Heart left ventricle (tissue), 16 donors: ENCODE measurements at regions not wholly inside any gene's neighbourhood (a gene's known extent, or its start where the extent isn't known, plus 50 kb on each side); places are given as distances from the start of the nearest gene placed in this dataset.

Source experiments
- ATAC-seq, 4 donors: fragments of 200-7000 bp; cut with Tn5 transposase; one replicate each; pipeline ENCODE4 v1.9.1; 2020 to 2022; ENCODE audit warnings: moderate library complexity in 4 of 4, mild to moderate bottlenecking in 3 of 4, moderate number of reproducible peaks in 1 of 4
- DNase-seq, 5 donors: peaks; one replicate each; pipeline ENCODE4 v3.0.0-alpha.2; 2020
- H3K27ac ChIP-seq, 12 donors: fragments of 200-600 bp; sonication (generic) in 4 of 12; one replicate each; pipeline versions ENCODE4 v1.5.0 to v1.8.0; 2016 to 2022; ENCODE audit warnings: mild to moderate bottlenecking in 2 of 12
- H3K27me3 ChIP-seq, 9 donors: fragments of 200-600 bp; sonication (generic) in 2 of 9; one replicate each; pipeline versions ENCODE4 v1.5.1 to v1.8.0; 2016 to 2022; ENCODE audit warnings: mild to moderate bottlenecking in 3 of 9
- H3K36me3 ChIP-seq, 9 donors: fragments of 200-600 bp; sonication (generic) in 2 of 9; one replicate each; pipeline versions ENCODE4 v1.5.0 to v1.8.0; 2018 to 2022; ENCODE audit warnings: mild to moderate bottlenecking in 2 of 9
- H3K4me1 ChIP-seq, 12 donors: fragments of 200-600 bp; sonication (generic) in 4 of 12; one replicate each; pipeline versions ENCODE4 v1.5.0 to v1.8.0; 2016 to 2022; ENCODE audit warnings: mild to moderate bottlenecking in 3 of 12
- H3K4me3 ChIP-seq, 12 donors: fragments of 200-600 bp; sonication (generic) in 4 of 12; one replicate each; pipeline versions ENCODE4 v1.5.0 to v1.8.0; 2017 to 2022; ENCODE audit warnings: mild to moderate bottlenecking in 9 of 12, moderate library complexity in 4 of 12
- H3K9me3 ChIP-seq, 12 donors: fragments of 200-600 bp; sonication (generic) in 4 of 12; one replicate each; pipeline versions ENCODE4 v1.5.0 to v1.8.0; 2016 to 2022; ENCODE audit warnings: mild to moderate bottlenecking in 1 of 12
- POLR2A ChIP-seq, 2 donors: fragments of 450-650 bp; IDR thresholded peaks; one replicate each; pipeline ENCODE4 v1.6.1; 2017; ENCODE audit warnings: antibody characterized with exemption in 2 of 2, mild to moderate bottlenecking in 2 of 2, moderate library complexity in 2 of 2
- WGBS, 4 donors: extraction: QIAGEN DNeasy Blood & Tissue Kit in 2 of 4; methylation state at CpG; one replicate each; pipeline versions ENCODE4 v1.1.5 to v1.1.7; 2013 to 2018; 5-methylcytosine and 5-hydroxymethylcytosine counted together
- intact Hi-C, 10 donors: fragments of 100-400 bp; cut with DNase I; formaldehyde crosslinking; loops; one replicate each; pipeline versions ENCODE4 v1.11.1 to v1.14.2; 2022
- TF ChIP-seq, protein P1 (sequence below), 12 donors: fragments of 200-600 bp; sonication (generic) in 4 of 12; IDR thresholded peaks; one replicate each; pipeline versions ENCODE4 v1.5.0 to v1.8.0; 2018 to 2022; ENCODE audit warnings: antibody characterized with exemption in 12 of 12, mild to moderate bottlenecking in 5 of 12
- donor health status: ischemic (EF 13 %, LVEDD 7.1; RV severe dilation, severe dysfunction).
- donor health status: healthy with polysubstance abuse.
- donor health status: DM: no; HTN: yes; CAD: no.
- donor health status: DM: no; HTN: no; CAD: no.
- donor health status: ischemic (EF 25% LVEDD 6.9; RV normal size, moderate dysfunction).
- donor health status: ischemic (EF 25% LVEDD 5.7; RV mildly dilated, moderate dysfunction).
- donor health status: healthy.
- donor health status: DM: yes; HTN: yes; CAD: no.
- donor health status: ischemic (EF 35%, LVEDD 5.7; RV mildly dilated, moderate dysfunction).
- donor health status: nonischemic (EF 11% LVEDD 7.7; RV severe dilation, severe dysfunction).
- donor health status: DM: yes; HTN: yes; CAD: no.
- donor health status: PGD.
- donor health status: ischemic (EF 29% LVEDD 5.4; RV normal size, mild dysfunction).
- donor health status: nonischemic (EF 23%, LVEDD 6.1; RV moderate dilation, normal function).

DNA sequence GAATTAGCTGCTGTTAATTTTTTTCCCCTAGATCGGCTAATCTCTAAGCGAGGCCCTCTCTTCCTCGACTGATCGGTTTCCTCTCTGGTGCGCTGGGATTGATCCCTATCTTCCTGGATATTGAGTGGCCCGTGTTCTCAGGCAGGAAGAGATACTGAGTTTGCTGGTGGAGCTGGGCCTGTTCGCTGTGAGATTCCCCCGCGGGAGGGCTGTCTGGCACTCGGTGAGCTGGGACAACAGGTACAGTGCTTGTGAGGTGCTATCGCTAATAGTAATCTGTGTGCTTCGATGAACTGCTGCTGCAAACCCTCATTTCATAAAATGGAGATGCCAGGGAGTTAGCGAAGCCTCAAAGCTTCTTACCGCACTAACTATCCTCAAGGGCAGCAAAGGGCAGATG lies 310.3 kb downstream of the NXPE2 start:
- no peaks in the 10 kb centered on the region for H3K27me3 ChIP-seq
- TF ChIP-seq POLR2A (IDR thresholded peaks at IDR 0.05), result no peak
- TF ChIP-seq, protein P1, sequence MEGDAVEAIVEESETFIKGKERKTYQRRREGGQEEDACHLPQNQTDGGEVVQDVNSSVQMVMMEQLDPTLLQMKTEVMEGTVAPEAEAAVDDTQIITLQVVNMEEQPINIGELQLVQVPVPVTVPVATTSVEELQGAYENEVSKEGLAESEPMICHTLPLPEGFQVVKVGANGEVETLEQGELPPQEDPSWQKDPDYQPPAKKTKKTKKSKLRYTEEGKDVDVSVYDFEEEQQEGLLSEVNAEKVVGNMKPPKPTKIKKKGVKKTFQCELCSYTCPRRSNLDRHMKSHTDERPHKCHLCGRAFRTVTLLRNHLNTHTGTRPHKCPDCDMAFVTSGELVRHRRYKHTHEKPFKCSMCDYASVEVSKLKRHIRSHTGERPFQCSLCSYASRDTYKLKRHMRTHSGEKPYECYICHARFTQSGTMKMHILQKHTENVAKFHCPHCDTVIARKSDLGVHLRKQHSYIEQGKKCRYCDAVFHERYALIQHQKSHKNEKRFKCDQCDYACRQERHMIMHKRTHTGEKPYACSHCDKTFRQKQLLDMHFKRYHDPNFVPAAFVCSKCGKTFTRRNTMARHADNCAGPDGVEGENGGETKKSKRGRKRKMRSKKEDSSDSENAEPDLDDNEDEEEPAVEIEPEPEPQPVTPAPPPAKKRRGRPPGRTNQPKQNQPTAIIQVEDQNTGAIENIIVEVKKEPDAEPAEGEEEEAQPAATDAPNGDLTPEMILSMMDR (IDR thresholded peaks at IDR 0.05), result no peak
- intact Hi-C loops, result no loop called here
- H3K4me3 ChIP-seq, result no peak overlapping the region
- no peaks in the 10 kb centered on the region for H3K36me3 ChIP-seq
- no peak overlapping the region for H3K27ac ChIP-seq
- no peak for DNase-seq
- no peaks in the 10 kb centered on the region for H3K4me1 ChIP-seq
- H3K9me3 ChIP-seq, result no peaks in the 10 kb centered on the region
- 68 to 80% (median 70%) methylated on average over 13 to 14 of the region's 14 CpGs for WGBS, 4 donors
- ATAC-seq, result no peak

DNA sequence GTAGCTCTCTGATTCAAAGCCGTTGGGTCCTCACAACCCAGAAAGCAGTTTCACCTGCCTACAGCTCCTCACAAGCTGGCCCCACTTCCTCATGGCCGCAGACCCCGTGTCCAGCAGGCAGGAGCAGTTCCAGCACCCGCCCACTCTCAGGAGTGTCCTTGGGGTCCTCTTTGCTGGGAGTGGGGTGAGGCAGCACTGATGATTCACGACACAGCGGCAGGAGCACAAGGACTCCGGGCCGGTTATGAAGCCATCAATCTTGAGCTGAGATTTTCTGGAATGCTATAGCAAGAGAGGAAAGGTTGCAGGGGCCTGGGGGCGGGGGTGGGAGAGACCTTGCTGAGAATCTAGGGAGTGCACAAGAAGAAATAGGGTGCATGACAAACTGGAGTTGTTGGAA lies 311.2 kb downstream of the NXPE2 start:
- Histone ChIP-seq H3K4me1 (no peaks in the 10 kb centered on the region), H3K9me3 (no peaks in the 10 kb centered on the region), H3K27ac (no peak overlapping the region), H3K36me3 (no peaks in the 10 kb centered on the region), H3K27me3 (no peaks in the 10 kb centered on the region), H3K4me3 (no peak overlapping the region)
- no peak for TF ChIP-seq POLR2A (IDR thresholded peaks at IDR 0.05)
- TF ChIP-seq, protein P1 (IDR thresholded peaks at IDR 0.05), result no peak
- intact Hi-C loops, result no loop called here
- WGBS, 4 donors, result 72 to 81% (median 76%) methylated on average over 9 of the region's 9 CpGs
- ATAC-seq, result no peak
- no peak for DNase-seq

DNA sequence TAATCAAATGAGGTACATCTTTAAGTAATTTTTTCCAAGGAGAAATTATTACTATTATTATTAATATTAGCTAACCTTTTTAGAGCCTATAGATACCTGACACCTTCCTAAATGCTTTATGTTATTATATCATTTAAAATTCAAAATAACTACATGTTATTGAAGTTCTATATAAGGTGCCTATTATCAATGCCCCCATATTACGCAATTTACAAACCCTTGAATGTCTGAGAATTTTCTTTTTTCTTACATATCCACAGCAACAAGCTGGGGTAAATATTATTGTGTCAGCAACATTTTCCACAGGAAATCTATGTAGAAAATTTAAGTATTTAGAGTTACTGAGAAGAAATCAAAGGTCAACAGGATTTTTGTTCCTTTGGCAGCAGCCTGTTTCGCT lies 327.3 kb downstream of the NXPE2 start:
- no peak for ATAC-seq
- WGBS, 4 donors, result 88 to 93% (median 89%) methylated on average over 2 of the region's 2 CpGs
- no peak for DNase-seq
- TF ChIP-seq, protein P1 (IDR thresholded peaks at IDR 0.05), result no peak
- no peak for TF ChIP-seq POLR2A (IDR thresholded peaks at IDR 0.05)
- Histone ChIP-seq H3K36me3 (no peaks in the 10 kb centered on the region), H3K4me1 (no peaks in the 10 kb centered on the region), H3K27me3 (no peaks in the 10 kb centered on the region), H3K27ac (no peak overlapping the region), H3K4me3 (no peak overlapping the region), H3K9me3 (peaks cover 0 to 10% (median 0%) of the 10 kb centered on the region in 12 donors)
- intact Hi-C loops, result no loop called here

DNA sequence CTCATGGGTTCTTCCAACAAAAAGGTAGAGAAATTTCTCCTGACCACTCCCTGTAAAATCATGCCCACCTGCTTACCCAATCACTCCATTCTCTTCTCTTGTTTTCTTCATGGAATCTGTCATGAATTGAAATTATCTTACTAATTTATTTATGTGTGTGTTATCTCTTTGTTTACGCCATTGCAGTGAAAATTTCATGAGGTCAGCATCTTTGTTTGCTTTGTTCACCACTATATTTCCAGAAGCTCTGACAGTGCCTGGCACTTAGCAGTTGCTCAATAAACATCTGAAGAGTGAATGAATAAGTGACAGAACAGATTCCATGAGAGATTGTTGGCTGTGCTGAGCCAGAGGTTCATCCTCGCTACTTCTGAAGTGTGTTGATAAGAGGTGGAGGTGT lies 329.5 kb downstream of the NXPE2 start:
- no peaks in the 10 kb centered on the region for H3K27me3 ChIP-seq
- DNase-seq, result no peak
- peaks cover 0 to 10% (median 0%) of the 10 kb centered on the region in 12 donors for H3K9me3 ChIP-seq
- H3K27ac ChIP-seq, result no peak overlapping the region
- TF ChIP-seq POLR2A (IDR thresholded peaks at IDR 0.05), result no peak
- TF ChIP-seq, protein P1 (IDR thresholded peaks at IDR 0.05), result no peak
- WGBS, 4 donors, result 58 to 94% (median 81%) methylated on average over 2 of the region's 2 CpGs
- no peaks in the 10 kb centered on the region for H3K4me1 ChIP-seq
- intact Hi-C loops, result no loop called here
- H3K36me3 ChIP-seq, result no peaks in the 10 kb centered on the region
- no peak overlapping the region for H3K4me3 ChIP-seq
- ATAC-seq, result no peak
